ENCODE measurements at regions not wholly inside any gene's neighbourhood (a gene's known extent, or its start where the extent isn't known, plus 50 kb on each side); places are given as distances from the start of the nearest gene placed in this dataset.

GRCh38 chr9:131801810-131802209 is 61.9 kb upstream of the RAPGEF1 start:
- no peaks in the 10 kb centered on the region for H3K27me3 ChIP-seq (ENCODE audit: insufficient read depth, low read depth, low read length)
- no peaks in the 10 kb centered on the region for H3K79me2 ChIP-seq (replicated peaks; ENCODE audit: insufficient read depth, low read length)
- H2AFZ ChIP-seq (ENCODE audit: low read depth, low read length) = no peak overlapping the region
- no peak overlapping the region for H3K4me2 ChIP-seq (ENCODE audit: low read length)
- no peaks in the 10 kb centered on the region for H3F3A ChIP-seq (ENCODE audit: insufficient read depth, low read length, poor library complexity, severe bottlenecking)
- no peak overlapping the region for H3K9ac ChIP-seq (ENCODE audit: low read length)
- H3K36me3 ChIP-seq (ENCODE audit: insufficient read depth, low read length) = no peaks in the 10 kb centered on the region
- H3K9me2 ChIP-seq (ENCODE audit: insufficient read depth, low read length) = no peaks in the 10 kb centered on the region
- no peak overlapping the region for H3K4me3 ChIP-seq (ENCODE audit: low read length)
- no peak overlapping the region for H3K27ac ChIP-seq (ENCODE audit: low read length)
- H3K9me3 ChIP-seq (ENCODE audit: low read length) = no peaks in the 10 kb centered on the region
- no peak for TF ChIP-seq POLR2AphosphoS5 (IDR thresholded peaks at IDR 0.05)
- no peak for TF ChIP-seq TAF1 (IDR thresholded peaks at IDR 0.05; ENCODE audit: low read depth)
- TF ChIP-seq CTCF (IDR thresholded peaks at IDR 0.05; ENCODE audit: poor library complexity, severe bottlenecking) = peak; percentile 21
- TF ChIP-seq MXI1 (conservative IDR thresholded peaks at IDR 0.05; ENCODE audit: poor library complexity, severe bottlenecking) = no peak
- TF ChIP-seq REST (IDR thresholded peaks at IDR 0.05; ENCODE audit: borderline replicate concordance) = no peak
- TF ChIP-seq EP300 (conservative IDR thresholded peaks at IDR 0.05; ENCODE audit: poor library complexity, severe bottlenecking) = no peak
- no peaks in the 10 kb centered on the region for H4K20me1 ChIP-seq (ENCODE audit: insufficient read depth)

GRCh38 chr9:131800843-131801242 is 61.0 kb upstream of the RAPGEF1 start:
- Histone ChIP-seq H2AFZ (ENCODE audit: low read depth, low read length) (no peak overlapping the region), H4K20me1 (ENCODE audit: insufficient read depth) (no peaks in the 10 kb centered on the region), H3F3A (ENCODE audit: insufficient read depth, low read length, poor library complexity, severe bottlenecking) (no peaks in the 10 kb centered on the region), H3K4me2 (ENCODE audit: low read length) (no peak overlapping the region), H3K9me2 (ENCODE audit: insufficient read depth, low read length) (no peaks in the 10 kb centered on the region), H3K79me2 (replicated peaks; ENCODE audit: insufficient read depth, low read length) (no peaks in the 10 kb centered on the region), H3K9me3 (ENCODE audit: low read length) (no peaks in the 10 kb centered on the region), H3K4me3 (ENCODE audit: low read length) (no peak overlapping the region), H3K27me3 (ENCODE audit: insufficient read depth, low read depth, low read length) (no peaks in the 10 kb centered on the region), H3K36me3 (ENCODE audit: insufficient read depth, low read length) (no peaks in the 10 kb centered on the region), H3K9ac (ENCODE audit: low read length) (no peak overlapping the region), H3K27ac (ENCODE audit: low read length) (no peak overlapping the region)
- no peak for TF ChIP-seq TAF1 (IDR thresholded peaks at IDR 0.05; ENCODE audit: low read depth)
- TF ChIP-seq SMC3 (conservative IDR thresholded peaks at IDR 0.05; ENCODE audit: poor library complexity) = peak; percentile 26
- TF ChIP-seq EP300 (conservative IDR thresholded peaks at IDR 0.05; ENCODE audit: poor library complexity, severe bottlenecking) = no peak
- TF ChIP-seq CTCF (IDR thresholded peaks at IDR 0.05; ENCODE audit: poor library complexity, severe bottlenecking) = peak; percentile 31
- no peak for TF ChIP-seq MXI1 (conservative IDR thresholded peaks at IDR 0.05; ENCODE audit: poor library complexity, severe bottlenecking)
- no peak for TF ChIP-seq EZH2 (IDR thresholded peaks at IDR 0.05; ENCODE audit: borderline replicate concordance, insufficient read depth, low read length, poor library complexity, severe bottlenecking)
- TF ChIP-seq POLR2AphosphoS5 (IDR thresholded peaks at IDR 0.05) = no peak
- TF ChIP-seq RAD21 (conservative IDR thresholded peaks at IDR 0.05) = peak; percentile 47
- TF ChIP-seq REST (IDR thresholded peaks at IDR 0.05; ENCODE audit: borderline replicate concordance) = no peak

Data from neural cell (in vitro differentiated cells).